ENCODE measurements at regions not wholly inside any gene's neighbourhood (a gene's known extent, or its start where the extent isn't known, plus 50 kb on each side); places are given as distances from the start of the nearest gene placed in this dataset.
A peak's percentile ranks its signal among the peaks of the same experiment; 100 is the strongest.

GRCh38 chr1:244214009-244214967, 163.2 kb downstream of the ZBTB18 start:
- intact Hi-C loops (cut with DNase I), result loop anchor here (5.0 kb wide), 1 partner anchor 162 kb away; the partner anchor contains the start of gene ZBTB18
- DNase-seq, result no peak

GRCh38 chr1:244216836-244217235, 165.8 kb downstream of the ZBTB18 start:
- peak in 2 of 10 donors; percentile 46 to 49 for DNase-seq
- intact Hi-C loops (cut with DNase I), result loop anchor here (5.0 kb wide), 1 partner anchor 55 kb away; no protein-coding TSS in a partner anchor

GRCh38 chr1:244217711-244218110, 166.6 kb downstream of the ZBTB18 start:
- DNase-seq, result peak in 2 of 10 donors; percentile 41 to 84
- intact Hi-C loops (cut with DNase I), result loop anchor here (5.0 kb wide), 1 partner anchor 55 kb away; no protein-coding TSS in a partner anchor

- intact Hi-C loops (cut with DNase I), result loop anchor here (5.0 kb wide), 1 partner anchor 54 kb away; no protein-coding TSS in a partner anchor
- peak in 8 of 10 donors; percentile 35 to 94 (median 67) for DNase-seq
Observed at GRCh38 chr1:244218220-244218619, 167.1 kb downstream of the ZBTB18 start.

GRCh38 chr1:244219149-244219548, 168.1 kb downstream of the ZBTB18 start:
- intact Hi-C loops (cut with DNase I), result loop anchor here (5.0 kb wide), 1 partner anchor 53 kb away; no protein-coding TSS in a partner anchor
- DNase-seq, result no peak

- intact Hi-C loops (cut with DNase I), result loop anchor here (5.0 kb wide), 1 partner anchor 52 kb away; no protein-coding TSS in a partner anchor
- peak in 1 of 10 donors; percentile 61 for DNase-seq
Observed at GRCh38 chr1:244219802-244220201, 168.7 kb downstream of the ZBTB18 start.

GRCh38 chr1:244220410-244220809, 169.3 kb downstream of the ZBTB18 start:
- DNase-seq, result no peak
- intact Hi-C loops (cut with DNase I), result no loop called here

GRCh38 chr1:244221991-244222390, 170.9 kb downstream of the ZBTB18 start:
- intact Hi-C loops (cut with DNase I), result no loop called here
- no peak for DNase-seq

- intact Hi-C loops (cut with DNase I), result no loop called here
- peak in 1 of 10 donors; percentile 44 for DNase-seq
Observed at GRCh38 chr1:244224487-244225430, 173.7 kb downstream of the ZBTB18 start.

- DNase-seq, result no peak
- intact Hi-C loops (cut with DNase I), result no loop called here
Observed at GRCh38 chr1:244226435-244226834, 175.4 kb downstream of the ZBTB18 start.

GRCh38 chr1:244230470-244230869, 179.4 kb downstream of the ZBTB18 start:
- intact Hi-C loops (cut with DNase I), result no loop called here
- no peak for DNase-seq

- DNase-seq, result peak in 1 of 10 donors; percentile 69
- intact Hi-C loops (cut with DNase I), result no loop called here
Observed at GRCh38 chr1:244231193-244231571, 180.1 kb downstream of the ZBTB18 start.

- intact Hi-C loops (cut with DNase I), result no loop called here
- peak in 3 of 10 donors; percentile 26 to 82 (median 78) for DNase-seq
Observed at GRCh38 chr1:244231572-244232315, 180.7 kb downstream of the ZBTB18 start.

- peak in 1 of 10 donors; percentile 38 for DNase-seq
- intact Hi-C loops (cut with DNase I), result no loop called here
Observed at GRCh38 chr1:244234009-244234643, 183.0 kb downstream of the ZBTB18 start.

- DNase-seq, result peak in 1 of 10 donors; percentile 12
- intact Hi-C loops (cut with DNase I), result no loop called here
Observed at GRCh38 chr1:244235157-244235556, 184.1 kb downstream of the ZBTB18 start.

- intact Hi-C loops (cut with DNase I), result no loop called here
- DNase-seq, result peak in 1 of 10 donors; percentile 12
Observed at GRCh38 chr1:244236101-244236500, 185.0 kb downstream of the ZBTB18 start.

GRCh38 chr1:244236721-244237120, 185.6 kb downstream of the ZBTB18 start:
- intact Hi-C loops (cut with DNase I), result no loop called here
- DNase-seq, result peak in 1 of 10 donors; percentile 12

GRCh38 chr1:244237445-244237844, 186.4 kb downstream of the ZBTB18 start:
- peak in 1 of 10 donors; percentile 19 for DNase-seq
- intact Hi-C loops (cut with DNase I), result no loop called here

- no peak for DNase-seq
- intact Hi-C loops (cut with DNase I), result no loop called here
Observed at GRCh38 chr1:244239261-244239770, 188.2 kb downstream of the ZBTB18 start.
